ENCODE measurements at regions not wholly inside any gene's neighbourhood (a gene's known extent, or its start where the extent isn't known, plus 50 kb on each side); places are given as distances from the start of the nearest gene placed in this dataset.
"Not testable (repeated sequence)": the region's sequence is repeated elsewhere in the genome, so short reads cannot be mapped to it uniquely, and the experiment has no call there.

- H3K9me3 Mint-ChIP-seq; H3K27me3 Mint-ChIP-seq; POLR2A ChIA-PET; H3K36me3 Mint-ChIP-seq (ENCODE audit: low read depth); intact Hi-C loops (cut with micrococcal nuclease); H3K27ac Mint-ChIP-seq; H3K4me3 Mint-ChIP-seq: not testable (repeated sequence)
- H3K4me1 Mint-ChIP-seq (ENCODE audit: low read depth) = peaks cover 18% of the 10 kb centered on the region
- CTCF ChIA-PET = interaction anchor here (0.7 to 2.4 kb wide), 18 partner anchors 9 to 260 kb away, joined by 3 to 7 read pairs (median 4); no protein-coding TSS in a partner anchor
- TF ChIP-seq CTCF (IDR thresholded peaks at IDR 0.05) = peak; percentile 99
- ATAC-seq (peak; percentile 97), DNase-seq (peak; percentile 52)
These were observed 135.1 kb downstream of the FAM53A start for GRCh38 chr4:1548827-1549637.

- intact Hi-C loops (cut with micrococcal nuclease) = no loop called here
- Mint-ChIP-seq H3K27me3 (peaks cover 8% of the 10 kb centered on the region), H3K27ac (no peak overlapping the region), H3K36me3 (ENCODE audit: low read depth) (no peaks in the 10 kb centered on the region), H3K9me3 (no peaks in the 10 kb centered on the region), H3K4me3 (no peak overlapping the region), H3K4me1 (ENCODE audit: low read depth) (peaks cover 18% of the 10 kb centered on the region)
- peak; percentile 32 for ATAC-seq
- DNase-seq = no peak
- ChIA-PET CTCF (interaction anchor here (0.7 to 2.4 kb wide), 15 partner anchors 8 to 261 kb away, joined by 3 to 7 read pairs (median 4); no protein-coding TSS in a partner anchor), POLR2A (no interaction called here)
- TF ChIP-seq CTCF (IDR thresholded peaks at IDR 0.05) = no peak
These were observed 136.0 kb downstream of the FAM53A start for GRCh38 chr4:1547856-1548826.

- H3K27ac Mint-ChIP-seq = no peak overlapping the region
- DNase-seq (no peak), ATAC-seq (no peak)
- TF ChIP-seq CTCF (IDR thresholded peaks at IDR 0.05) = no peak
- CTCF ChIA-PET = interaction anchor here (1.2 to 2.4 kb wide), 3 partner anchors 18 to 82 kb away, joined by 3 to 6 read pairs (median 5); no protein-coding TSS in a partner anchor
- peaks cover 18% of the 10 kb centered on the region for H3K4me1 Mint-ChIP-seq (ENCODE audit: low read depth)
- no peaks in the 10 kb centered on the region for H3K9me3 Mint-ChIP-seq
- no peaks in the 10 kb centered on the region for H3K36me3 Mint-ChIP-seq (ENCODE audit: low read depth)
- intact Hi-C loops (cut with micrococcal nuclease) = no loop called here
- POLR2A ChIA-PET = no interaction called here
- H3K27me3 Mint-ChIP-seq = peaks cover 8% of the 10 kb centered on the region
- H3K4me3 Mint-ChIP-seq = no peak overlapping the region
These were observed 136.8 kb downstream of the FAM53A start for GRCh38 chr4:1547131-1547855.

DNA sequence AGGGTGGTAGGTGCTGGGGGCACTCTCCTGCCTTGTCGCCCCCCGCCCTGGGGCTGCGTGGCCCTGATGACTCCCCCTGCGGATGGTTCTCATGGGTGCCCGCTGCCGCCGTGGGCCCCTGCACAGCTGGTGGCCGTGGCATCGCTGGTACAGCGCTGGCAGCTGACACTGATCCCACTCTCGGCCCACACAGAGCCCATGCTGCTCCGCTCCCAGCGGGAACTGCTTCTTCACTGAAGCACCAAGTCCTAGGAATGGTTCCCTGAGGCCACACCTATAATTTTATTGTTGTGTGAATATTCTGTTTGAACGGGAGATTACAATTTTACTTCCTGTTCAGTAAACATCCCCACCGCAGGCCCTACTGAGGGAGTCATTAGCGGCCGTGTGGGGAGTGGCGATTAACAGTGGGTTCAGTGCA lies 138.6 kb upstream of the NKX1-1 start:
- H3K27ac Mint-ChIP-seq = peak overlapping the region; percentile 68
- peaks cover 8% of the 10 kb centered on the region for H3K27me3 Mint-ChIP-seq
- no peaks in the 10 kb centered on the region for H3K36me3 Mint-ChIP-seq (ENCODE audit: low read depth)
- DNase-seq = peak; percentile 35
- no peaks in the 10 kb centered on the region for H3K9me3 Mint-ChIP-seq
- intact Hi-C loops (cut with micrococcal nuclease) = no loop called here
- H3K4me3 Mint-ChIP-seq = no peak overlapping the region
- CTCF ChIA-PET = no interaction called here
- no peak for TF ChIP-seq CTCF (IDR thresholded peaks at IDR 0.05)
- POLR2A ChIA-PET = no interaction called here
- H3K4me1 Mint-ChIP-seq (ENCODE audit: low read depth) = peaks cover 18% of the 10 kb centered on the region
- peak; percentile 22 for ATAC-seq

DNA sequence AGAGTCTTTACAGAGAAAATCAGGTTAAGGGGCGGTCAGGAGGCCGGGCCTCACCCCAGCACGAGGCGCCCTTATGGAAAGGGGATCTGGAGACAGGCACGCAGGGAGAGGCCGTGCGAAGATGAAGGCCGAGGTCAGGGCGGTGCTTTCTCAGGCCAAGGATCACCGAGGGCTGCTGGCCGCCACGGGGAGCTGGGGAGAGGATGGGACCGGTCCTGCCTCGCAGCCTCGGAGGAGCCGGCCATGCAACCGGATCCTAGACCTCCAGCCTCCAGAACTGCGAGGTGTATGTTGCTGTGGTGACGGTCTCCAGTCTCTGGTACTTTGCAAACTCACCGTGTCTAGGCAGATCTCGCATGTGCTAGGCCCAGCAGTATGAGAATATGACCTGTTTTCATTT lies 138.2 kb upstream of the NKX1-1 start:
- CTCF ChIA-PET = interaction anchor here (0.6 kb wide), 1 partner anchor 292 kb away, joined by 3 read pairs; no protein-coding TSS in a partner anchor
- DNase-seq; intact Hi-C loops (cut with micrococcal nuclease); H3K36me3 Mint-ChIP-seq (ENCODE audit: low read depth); H3K9me3 Mint-ChIP-seq; POLR2A ChIA-PET; H3K27me3 Mint-ChIP-seq; H3K4me3 Mint-ChIP-seq; ATAC-seq: not testable (repeated sequence)
- H3K27ac Mint-ChIP-seq = peak overlapping the region; percentile 68
- H3K4me1 Mint-ChIP-seq (ENCODE audit: low read depth) = peaks cover 18% of the 10 kb centered on the region

All from activated CD8-positive, alpha-beta T cell treated with anti-CD3 and anti-CD28 coated beads for 36 hours (primary cell).